ENCODE measurements at regions not wholly inside any gene's neighbourhood (a gene's known extent, or its start where the extent isn't known, plus 50 kb on each side); places are given as distances from the start of the nearest gene placed in this dataset.

DNA sequence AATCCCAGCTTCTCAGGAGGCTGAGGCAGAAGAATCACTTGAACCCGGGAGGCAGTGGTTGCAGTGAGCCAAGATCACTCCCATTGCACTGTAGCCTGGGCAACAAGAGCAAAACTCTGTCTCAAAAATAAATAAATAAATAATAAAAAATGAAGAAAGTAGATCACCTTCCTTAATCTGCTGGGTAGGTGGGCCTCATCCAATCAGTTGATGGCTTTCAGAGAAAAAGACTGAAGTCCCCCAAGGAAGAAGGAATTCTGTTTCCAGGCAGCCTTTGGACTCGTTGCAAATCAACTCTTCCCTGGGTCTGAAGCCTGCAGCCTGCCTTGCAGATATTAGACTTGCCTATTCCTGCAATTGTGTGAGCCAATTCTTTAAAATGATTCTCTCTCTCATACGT is 136.5 kb downstream of the TFCP2L1 start:
- H3K36me3 ChIP-seq (ENCODE audit: control insufficient read depth in 2 of 2, extremely low read depth in 1 of 2, insufficient read depth in 2 of 2, low read length in 2 of 2) = no peaks in the 10 kb centered on the region
- H3K9me3 ChIP-seq (replicated peaks; ENCODE audit: control insufficient read depth, insufficient read depth, low read length) = no peaks in the 10 kb centered on the region
- intact Hi-C loops (cut with micrococcal nuclease) = no loop called here
- H4K20me1 ChIP-seq (replicated peaks; ENCODE audit: control insufficient read depth, extremely low read depth, insufficient read depth, low read length) = no peaks in the 10 kb centered on the region
- H3K9me1 ChIP-seq (replicated peaks; ENCODE audit: control insufficient read depth, extremely low read depth, insufficient read depth, low read length) = no peaks in the 10 kb centered on the region
- FAIRE-seq = no peak
- no peak overlapping the region for H3K4me3 ChIP-seq (replicated peaks in 1 of 3; ENCODE audit: insufficient read depth in 1 of 3, low read depth in 1 of 3, low read length in 3 of 3)
- no peaks in the 10 kb centered on the region for H3K4me1 ChIP-seq (ENCODE audit: control insufficient read depth, extremely low read depth, insufficient read depth, low read length)
- no peak for DNase-seq (ENCODE audit: low read depth, low spot score)
- ChIA-PET POLR2A (no interaction called here), CTCF (no interaction called here)
- no peaks in the 10 kb centered on the region for H3K27me3 ChIP-seq (ENCODE audit: control insufficient read depth in 2 of 2, insufficient read depth in 2 of 2, low read length in 2 of 2)
- H3K9ac ChIP-seq (replicated peaks; ENCODE audit: extremely low read depth, insufficient read depth, low read length) = no peak overlapping the region
- no peaks in the 10 kb centered on the region for H3K79me2 ChIP-seq (ENCODE audit: control insufficient read depth, insufficient read depth, low read length)
- H2AFZ ChIP-seq (ENCODE audit: low read depth, low read length) = no peak overlapping the region
- dilution Hi-C loops (cut with MboI; ENCODE audit: extremely low pct_ligation_motif_present, low sequenced_read_pairs) = no loop called here
- BruUV-seq (replicated peaks) = no TSS peak
- no peak overlapping the region for H3K4me2 ChIP-seq (ENCODE audit: insufficient read depth, low read length)
- TF ChIP-seq EZH2 (IDR thresholded peaks at IDR 0.05; ENCODE audit: borderline replicate concordance, low read depth, low read length, severe bottlenecking) (no peak), GATA2 (IDR thresholded peaks at IDR 0.05; ENCODE audit: insufficient read depth, insufficient read length, low read depth, low read length) (no peak), FOS (IDR thresholded peaks at IDR 0.05; ENCODE audit: borderline replicate concordance, insufficient read depth, low read length) (no peak), JUN (IDR thresholded peaks at IDR 0.05; ENCODE audit: borderline replicate concordance, insufficient read depth, insufficient read length, low read depth) (no peak), POLR2A (IDR thresholded peaks at IDR 0.05; ENCODE audit: low read depth, low read length) (no peak)
- TF ChIP-seq, protein P1, sequence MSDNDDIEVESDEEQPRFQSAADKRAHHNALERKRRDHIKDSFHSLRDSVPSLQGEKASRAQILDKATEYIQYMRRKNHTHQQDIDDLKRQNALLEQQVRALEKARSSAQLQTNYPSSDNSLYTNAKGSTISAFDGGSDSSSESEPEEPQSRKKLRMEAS (IDR thresholded peaks at IDR 0.05; ENCODE audit: insufficient read depth, insufficient read length) = no peak
- no peak overlapping the region for H3K27ac ChIP-seq (ENCODE audit: insufficient read depth, low read depth, low read length)

DNA sequence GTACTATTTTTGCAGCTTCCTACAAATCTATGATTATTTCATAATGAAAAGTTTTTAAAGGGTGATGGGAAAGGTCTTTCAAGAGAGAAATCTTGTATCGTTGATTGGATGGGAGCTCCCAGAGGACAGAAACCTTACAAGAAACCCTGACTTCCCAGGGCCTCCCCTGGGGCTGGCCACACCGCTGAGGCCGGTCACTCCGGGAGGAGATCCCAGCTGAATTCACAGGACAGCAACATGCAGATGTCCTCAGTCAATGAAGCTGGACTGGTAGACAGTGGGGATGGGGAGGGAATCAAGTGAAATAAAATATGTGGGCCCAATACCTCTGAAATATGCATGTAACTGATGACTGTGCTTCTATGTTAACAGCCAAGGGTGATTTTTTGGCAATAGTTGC is 135.6 kb downstream of the TFCP2L1 start:
- H3K4me2 ChIP-seq (ENCODE audit: insufficient read depth, low read length) = no peak overlapping the region
- DNase-seq (ENCODE audit: low read depth, low spot score) = no peak
- H3K9me3 ChIP-seq (replicated peaks; ENCODE audit: control insufficient read depth, insufficient read depth, low read length) = no peaks in the 10 kb centered on the region
- no peaks in the 10 kb centered on the region for H3K27me3 ChIP-seq (ENCODE audit: control insufficient read depth in 2 of 2, insufficient read depth in 2 of 2, low read length in 2 of 2)
- no peaks in the 10 kb centered on the region for H4K20me1 ChIP-seq (replicated peaks; ENCODE audit: control insufficient read depth, extremely low read depth, insufficient read depth, low read length)
- no peak overlapping the region for H3K4me3 ChIP-seq (replicated peaks in 1 of 3; ENCODE audit: insufficient read depth in 1 of 3, low read depth in 1 of 3, low read length in 3 of 3)
- dilution Hi-C loops (cut with MboI; ENCODE audit: extremely low pct_ligation_motif_present, low sequenced_read_pairs) (no loop called here), intact Hi-C loops (cut with micrococcal nuclease) (no loop called here)
- CTCF ChIA-PET = no interaction called here
- no peaks in the 10 kb centered on the region for H3K9me1 ChIP-seq (replicated peaks; ENCODE audit: control insufficient read depth, extremely low read depth, insufficient read depth, low read length)
- TF ChIP-seq POLR2A (IDR thresholded peaks at IDR 0.05; ENCODE audit: low read depth, low read length) (no peak), GATA2 (IDR thresholded peaks at IDR 0.05; ENCODE audit: insufficient read depth, insufficient read length, low read depth, low read length) (no peak), JUN (IDR thresholded peaks at IDR 0.05; ENCODE audit: borderline replicate concordance, insufficient read depth, insufficient read length, low read depth) (no peak), MYC (IDR thresholded peaks at IDR 0.05; ENCODE audit: low read depth, low read length) (no peak), FOS (IDR thresholded peaks at IDR 0.05; ENCODE audit: borderline replicate concordance, insufficient read depth, low read length) (no peak), POLR2AphosphoS5 (IDR thresholded peaks at IDR 0.05; ENCODE audit: insufficient read depth, low read depth, low read length) (no peak), EZH2 (IDR thresholded peaks at IDR 0.05; ENCODE audit: borderline replicate concordance, low read depth, low read length, severe bottlenecking) (no peak)
- TF ChIP-seq, protein P1 (IDR thresholded peaks at IDR 0.05; ENCODE audit: insufficient read depth, insufficient read length) = no peak
- TF ChIP-seq, protein P2, sequence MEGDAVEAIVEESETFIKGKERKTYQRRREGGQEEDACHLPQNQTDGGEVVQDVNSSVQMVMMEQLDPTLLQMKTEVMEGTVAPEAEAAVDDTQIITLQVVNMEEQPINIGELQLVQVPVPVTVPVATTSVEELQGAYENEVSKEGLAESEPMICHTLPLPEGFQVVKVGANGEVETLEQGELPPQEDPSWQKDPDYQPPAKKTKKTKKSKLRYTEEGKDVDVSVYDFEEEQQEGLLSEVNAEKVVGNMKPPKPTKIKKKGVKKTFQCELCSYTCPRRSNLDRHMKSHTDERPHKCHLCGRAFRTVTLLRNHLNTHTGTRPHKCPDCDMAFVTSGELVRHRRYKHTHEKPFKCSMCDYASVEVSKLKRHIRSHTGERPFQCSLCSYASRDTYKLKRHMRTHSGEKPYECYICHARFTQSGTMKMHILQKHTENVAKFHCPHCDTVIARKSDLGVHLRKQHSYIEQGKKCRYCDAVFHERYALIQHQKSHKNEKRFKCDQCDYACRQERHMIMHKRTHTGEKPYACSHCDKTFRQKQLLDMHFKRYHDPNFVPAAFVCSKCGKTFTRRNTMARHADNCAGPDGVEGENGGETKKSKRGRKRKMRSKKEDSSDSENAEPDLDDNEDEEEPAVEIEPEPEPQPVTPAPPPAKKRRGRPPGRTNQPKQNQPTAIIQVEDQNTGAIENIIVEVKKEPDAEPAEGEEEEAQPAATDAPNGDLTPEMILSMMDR (IDR thresholded peaks at IDR 0.05; ENCODE audit: extremely low read depth in 1 of 2, insufficient read depth in 1 of 2, low read depth in 1 of 2, low read length in 2 of 2) = no peak
- H3K4me1 ChIP-seq (ENCODE audit: control insufficient read depth, extremely low read depth, insufficient read depth, low read length) = no peaks in the 10 kb centered on the region
- no peaks in the 10 kb centered on the region for H3K36me3 ChIP-seq (ENCODE audit: control insufficient read depth in 2 of 2, extremely low read depth in 1 of 2, insufficient read depth in 2 of 2, low read length in 2 of 2)
- no peaks in the 10 kb centered on the region for H3K79me2 ChIP-seq (ENCODE audit: control insufficient read depth, insufficient read depth, low read length)
- no peak for FAIRE-seq
- POLR2A ChIA-PET = no interaction called here
- H3K27ac ChIP-seq (ENCODE audit: insufficient read depth, low read depth, low read length) = no peak overlapping the region
- no TSS peak for BruUV-seq (replicated peaks)
- no peak overlapping the region for H3K9ac ChIP-seq (replicated peaks; ENCODE audit: extremely low read depth, insufficient read depth, low read length)
- H2AFZ ChIP-seq (ENCODE audit: low read depth, low read length) = no peak overlapping the region
